Stomach (tissue), 4 donors: ENCODE measurements at regions not wholly inside any gene's neighbourhood (a gene's known extent, or its start where the extent isn't known, plus 50 kb on each side); places are given as distances from the start of the nearest gene placed in this dataset.

ENCODE experiments used
- CTCF ChIP-seq, 7 experiments: fragments of 450-650 bp in 4 of 7; fragments of 200-600 bp in 3 of 7; sonication (generic) in 3 of 7; IDR thresholded peaks; one replicate each; pipeline ENCODE4 v1.5.1; 2016 to 2019; ENCODE audit warnings: antibody characterized with exemption in 7 of 7, control low read depth in 2 of 7, mild to moderate bottlenecking in 1 of 7
- POLR2A ChIP-seq, 4 donors: fragments of 450-650 bp; IDR thresholded peaks; one replicate each; pipeline ENCODE4 v1.6.1; 2016; ENCODE audit warnings: antibody characterized with exemption in 4 of 4, control low read depth in 2 of 4, mild to moderate bottlenecking in 1 of 4, moderate library complexity in 1 of 4
- POLR2AphosphoS5 ChIP-seq, 3 donors: sonication (generic); formaldehyde crosslinking; IDR thresholded peaks; one replicate each; pipeline ENCODE4 v1.6.1; 2016; ENCODE audit warnings: antibody characterized with exemption in 3 of 3

- TF ChIP-seq POLR2A (IDR thresholded peaks at IDR 0.05) (no peak), CTCF (IDR thresholded peaks at IDR 0.05) (no peak), POLR2AphosphoS5 (IDR thresholded peaks at IDR 0.05) (no peak)
Observed at GRCh38 chr2:160731856-160732255, 238.2 kb upstream of the RBMS1 start.
